SKM-1 treated with dmso at 0.1 percent for 144 hours (cell line): ENCODE measurements at regions not wholly inside any gene's neighbourhood (a gene's known extent, or its start where the extent isn't known, plus 50 kb on each side); places are given as distances from the start of the nearest gene placed in this dataset.
A peak's percentile ranks its signal among the peaks of the same experiment; 100 is the strongest.

ENCODE experiments used
- DNase-seq: peaks from one replicate; lab custom pipeline; 2025; ENCODE audit not compliant: unreplicated experiment; lab: John Stamatoyannopoulos, UW

DNA sequence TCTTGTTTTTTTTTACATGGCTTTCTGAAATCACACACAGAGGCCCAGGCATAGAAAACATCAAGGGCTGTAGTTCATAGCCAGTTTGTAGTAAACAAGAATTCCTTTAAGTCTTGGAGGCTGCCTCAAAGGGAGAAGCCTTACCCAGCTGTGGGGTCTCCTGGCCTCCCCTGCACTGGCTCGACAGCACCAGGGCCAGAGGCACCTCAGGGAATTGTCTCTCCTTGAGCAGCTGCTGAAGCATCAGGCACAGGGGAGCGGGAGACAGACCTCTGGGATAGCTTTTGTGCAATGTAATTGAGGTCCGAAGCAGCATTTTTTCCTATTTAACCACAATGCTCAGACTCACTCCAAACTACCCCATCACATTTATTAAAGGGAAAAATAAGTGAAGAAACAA, 209.1 kb downstream of the HRH4 start:
- no peak for DNase-seq

DNA sequence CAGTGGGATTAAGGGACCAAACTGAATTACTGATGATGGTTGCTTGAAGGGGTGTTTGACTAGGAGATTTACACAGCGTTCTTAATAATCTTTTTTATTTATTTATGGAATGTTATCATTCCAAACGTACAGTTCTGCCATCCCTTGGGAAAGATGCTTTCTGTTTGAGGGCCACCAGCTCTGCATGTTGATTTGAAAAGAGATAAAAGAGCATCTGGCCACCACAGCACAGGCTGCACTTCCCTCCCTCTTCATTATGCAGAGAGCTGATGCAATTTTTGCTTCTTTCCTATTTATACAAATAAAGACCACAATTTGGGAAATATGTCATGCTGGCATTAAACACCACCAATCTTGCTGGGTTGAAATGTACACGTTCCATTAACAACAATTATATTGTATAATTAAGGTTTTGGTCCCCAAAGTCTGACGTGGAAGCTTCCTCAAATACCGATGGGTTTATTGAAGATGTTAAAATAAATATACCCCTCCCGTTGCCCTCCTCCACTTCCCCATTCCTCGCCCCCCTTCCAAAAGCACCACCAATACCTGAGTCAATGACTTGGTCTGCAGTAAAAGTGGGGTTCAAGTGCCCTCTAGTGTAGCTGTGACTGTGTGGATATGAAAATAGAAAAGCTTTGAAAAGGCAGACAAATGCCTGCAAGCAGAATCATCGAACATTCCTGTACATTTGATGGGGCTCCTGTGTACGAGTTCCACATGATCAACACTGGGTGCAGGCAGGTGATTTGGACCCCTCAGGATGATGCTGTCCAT, 211.9 kb downstream of the HRH4 start:
- no peak for DNase-seq

DNA sequence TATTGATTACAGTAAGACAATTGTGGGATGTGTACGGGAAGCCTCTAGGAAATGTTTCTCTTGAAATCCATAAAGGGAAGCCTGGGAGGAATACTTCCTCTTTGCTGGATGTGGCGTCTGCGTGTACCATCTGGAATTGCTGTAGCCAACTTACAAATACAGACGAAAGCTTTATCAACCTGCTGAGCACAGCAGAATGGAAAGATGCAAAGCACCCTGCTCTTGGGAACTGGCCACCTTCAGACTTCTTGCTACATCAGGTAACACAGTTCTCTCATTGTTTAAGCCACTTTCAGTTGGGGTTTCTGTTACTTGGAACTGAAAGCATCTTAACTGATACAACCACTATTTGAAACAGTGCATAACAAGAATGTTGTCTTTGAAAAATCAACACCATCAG, 213.8 kb downstream of the HRH4 start:
- no peak for DNase-seq

DNA sequence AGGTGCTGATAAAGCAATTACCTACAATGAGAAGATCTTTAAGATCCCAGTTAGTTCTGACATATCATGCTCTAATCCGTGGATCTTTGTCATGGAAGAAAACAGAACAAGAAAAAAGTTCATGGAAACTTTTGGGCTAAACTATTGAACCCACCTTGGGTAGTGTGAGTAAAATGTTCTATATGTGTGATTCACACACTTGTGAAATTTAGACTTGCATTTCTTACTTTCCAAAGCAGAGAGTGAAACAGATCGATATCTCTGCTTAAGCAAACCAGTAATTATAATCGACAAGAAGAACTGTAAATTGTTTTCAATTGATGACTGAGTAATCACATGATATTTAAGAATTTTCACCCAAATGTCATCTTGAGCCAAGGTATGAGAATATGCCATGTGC, 214.2 kb downstream of the HRH4 start:
- DNase-seq: no peak

DNA sequence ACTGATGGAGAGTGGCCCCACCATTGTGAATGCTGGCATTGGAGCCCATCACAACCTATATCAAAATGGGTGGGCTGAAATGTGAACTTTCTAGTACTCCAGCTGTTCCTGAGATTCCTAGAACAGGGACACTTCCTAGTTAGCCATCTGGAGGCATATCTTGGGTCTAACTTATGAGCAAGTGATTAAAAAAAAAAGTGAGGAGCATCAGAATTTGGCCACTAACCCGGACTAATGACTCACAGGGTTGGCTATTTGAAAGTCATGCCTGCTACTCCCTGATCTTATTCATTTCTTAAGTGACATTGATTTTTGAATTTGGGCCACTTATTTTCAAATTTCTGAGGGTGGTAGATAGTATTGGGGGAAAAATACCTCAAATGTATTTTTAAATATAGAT, 216.6 kb downstream of the HRH4 start:
- DNase-seq: no peak

DNA sequence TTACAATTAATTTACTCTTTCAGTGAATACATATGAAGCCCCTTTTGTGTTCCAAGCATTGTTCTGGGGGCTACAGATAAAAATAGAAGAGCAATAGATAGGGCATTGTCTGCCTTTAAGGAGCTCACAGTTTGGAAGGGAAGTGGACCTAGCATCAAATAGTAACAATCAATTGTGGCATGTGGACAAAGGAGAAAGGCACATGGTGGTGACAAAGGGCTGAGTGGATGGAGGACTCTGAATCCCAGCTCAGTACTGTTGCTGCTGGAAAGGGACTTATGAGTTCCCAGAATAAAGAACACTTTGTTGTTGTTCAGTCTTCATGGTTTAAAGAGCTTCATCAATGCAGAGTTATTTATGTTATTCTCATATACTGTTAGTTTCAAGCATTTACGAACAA, 217.7 kb downstream of the HRH4 start:
- no peak for DNase-seq

DNA sequence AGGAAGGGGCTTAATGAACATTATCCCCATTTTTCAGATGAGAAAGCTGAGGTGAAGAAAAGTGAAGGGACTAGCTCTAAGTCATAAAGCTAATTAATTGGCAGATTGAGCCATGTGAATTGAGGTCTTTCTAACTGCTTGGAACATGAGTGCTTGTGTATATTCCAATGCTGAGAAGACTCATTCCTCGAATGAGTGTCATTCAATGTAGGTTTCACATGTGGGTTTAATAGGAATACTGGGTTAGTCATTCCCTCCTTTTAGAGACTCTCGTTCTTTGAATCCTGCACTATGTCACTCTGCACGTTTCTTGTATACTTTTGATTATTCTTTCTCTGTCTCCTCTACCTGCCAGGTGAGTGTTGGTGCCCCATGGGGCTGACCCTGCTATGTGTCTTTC, 218.2 kb downstream of the HRH4 start:
- DNase-seq: no peak

DNA sequence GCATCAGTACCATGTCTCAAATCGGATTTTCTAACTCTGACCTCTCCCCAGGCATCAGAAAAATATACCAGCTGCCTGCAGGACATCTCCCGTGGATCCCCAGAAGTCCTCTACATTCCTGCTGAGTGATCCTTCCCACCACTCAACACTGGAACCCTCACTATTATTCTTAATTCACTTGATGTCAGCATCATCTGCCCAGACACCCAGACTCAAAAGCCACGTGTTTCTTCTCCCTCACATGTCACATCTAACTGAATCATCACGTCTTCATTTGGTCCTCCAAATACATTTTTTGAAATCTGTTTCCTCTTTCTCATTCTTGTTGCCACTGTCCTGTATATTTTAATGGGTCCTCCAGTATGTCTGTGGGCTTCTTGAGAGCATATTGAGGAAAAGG, 218.6 kb downstream of the HRH4 start:
- DNase-seq: no peak

DNA sequence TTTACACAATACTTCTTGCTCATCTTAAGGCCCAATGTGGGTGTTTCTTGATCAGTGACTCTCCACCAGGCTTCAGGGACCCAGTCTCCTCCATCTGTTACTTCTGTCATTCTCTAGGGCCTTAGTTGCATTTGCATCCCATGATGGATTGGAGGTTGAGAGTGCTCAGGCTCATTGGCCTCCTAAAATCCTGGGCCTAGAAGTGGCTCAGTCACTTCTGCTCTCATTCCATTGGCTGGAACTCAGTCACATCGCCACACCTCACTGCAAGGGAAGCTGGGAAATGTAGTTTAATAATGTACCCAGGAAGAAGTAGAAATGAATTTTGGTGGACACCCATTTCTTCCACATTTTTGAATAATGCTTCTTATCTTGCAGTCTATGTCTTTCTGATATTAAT, 223.5 kb downstream of the HRH4 start:
- DNase-seq: no peak

DNA sequence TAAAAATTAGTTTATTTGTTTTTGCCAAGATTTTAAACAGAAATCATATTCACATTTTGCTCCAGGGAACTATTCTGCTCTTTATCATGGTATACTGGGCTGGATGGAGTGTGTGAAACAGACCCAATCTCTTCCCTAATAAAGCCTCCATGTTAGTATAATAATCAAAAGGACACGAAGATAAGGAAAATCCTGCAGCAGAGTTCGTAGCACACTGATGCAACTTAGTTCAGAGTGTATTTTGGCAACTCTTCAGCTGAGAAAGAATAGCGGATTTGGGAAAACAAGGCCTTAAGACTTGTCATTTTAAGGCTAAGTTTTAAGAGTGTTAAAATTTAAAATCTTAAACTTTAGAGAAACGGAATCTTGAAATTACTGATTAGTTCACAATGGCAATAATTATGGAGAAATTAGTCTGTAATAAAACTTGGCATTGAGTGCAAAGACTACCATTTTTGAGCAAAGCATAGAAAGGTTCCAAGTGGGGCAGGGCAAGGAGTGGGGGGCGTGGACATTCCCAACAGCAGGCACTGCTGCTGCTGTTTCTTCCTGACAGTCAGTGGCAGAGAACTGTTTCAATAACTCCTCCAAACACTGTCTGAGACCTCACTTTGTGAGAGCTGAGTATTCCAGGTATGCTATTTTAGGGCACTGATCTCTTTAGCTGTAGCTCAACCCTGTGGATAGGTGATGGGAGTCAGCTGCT, 225.0 kb downstream of the HRH4 start:
- no peak for DNase-seq

DNA sequence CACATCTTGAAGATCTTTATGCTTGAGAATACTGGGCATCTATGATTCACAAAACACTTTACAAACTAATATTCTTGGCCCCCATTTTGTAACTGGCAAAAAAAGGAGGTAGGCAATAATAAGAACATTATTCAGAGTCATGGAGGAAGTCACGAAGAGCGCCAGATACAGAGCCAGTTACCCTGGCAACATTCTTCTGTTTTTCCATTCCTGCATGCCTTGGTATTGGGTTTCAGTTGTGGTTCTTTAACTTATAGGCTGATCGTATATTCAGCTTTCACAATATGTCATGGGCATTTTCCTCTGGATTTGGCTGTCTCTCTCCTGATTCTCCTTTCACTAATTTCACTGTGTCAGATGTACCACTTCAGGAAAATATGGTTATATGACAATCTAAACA, 234.7 kb downstream of the HRH4 start:
- no peak for DNase-seq

DNA sequence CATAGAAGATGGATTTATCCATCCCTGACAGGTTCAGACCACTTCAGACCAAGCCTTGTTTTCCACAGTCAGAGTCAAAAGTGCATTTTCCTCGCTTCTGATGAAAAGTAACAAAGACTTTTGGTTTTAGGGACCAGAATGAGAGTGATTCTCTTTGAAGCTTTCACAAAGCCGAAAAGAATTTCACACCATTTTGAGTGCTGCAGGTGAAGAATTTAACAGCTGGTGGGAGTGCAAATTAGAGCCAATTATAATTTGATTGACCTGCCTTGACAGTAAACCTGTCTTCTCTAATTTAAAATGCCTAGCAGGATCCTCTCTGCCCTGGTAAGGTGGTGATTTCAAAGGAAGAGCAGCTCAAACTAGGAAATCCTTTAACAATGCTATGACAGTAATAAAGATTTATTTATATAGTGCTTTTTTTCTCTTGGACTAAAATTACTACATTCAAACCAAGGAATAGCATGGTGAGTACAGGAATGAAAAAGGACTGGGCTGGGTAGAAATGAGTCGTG, 241.6 kb downstream of the HRH4 start:
- no peak for DNase-seq

DNA sequence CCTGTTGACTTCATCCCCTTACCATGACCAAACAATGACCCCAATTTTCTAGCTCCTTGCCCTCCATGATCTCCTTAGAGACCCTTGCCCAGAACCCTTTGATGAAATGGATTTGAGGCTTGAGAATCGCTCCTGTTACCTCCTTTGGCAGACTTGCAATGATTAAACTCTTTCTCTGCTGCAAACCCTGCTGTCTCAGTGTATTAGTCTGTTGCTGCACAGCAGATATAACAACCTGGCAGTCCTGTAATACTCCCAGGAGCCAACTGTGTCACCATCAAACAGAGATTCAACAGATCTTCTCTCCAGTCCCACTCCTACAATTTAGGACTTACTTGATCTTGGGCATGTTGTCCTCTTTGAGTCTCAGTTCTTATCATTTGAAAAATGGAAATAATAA, 242.9 kb downstream of the HRH4 start:
- no peak for DNase-seq

DNA sequence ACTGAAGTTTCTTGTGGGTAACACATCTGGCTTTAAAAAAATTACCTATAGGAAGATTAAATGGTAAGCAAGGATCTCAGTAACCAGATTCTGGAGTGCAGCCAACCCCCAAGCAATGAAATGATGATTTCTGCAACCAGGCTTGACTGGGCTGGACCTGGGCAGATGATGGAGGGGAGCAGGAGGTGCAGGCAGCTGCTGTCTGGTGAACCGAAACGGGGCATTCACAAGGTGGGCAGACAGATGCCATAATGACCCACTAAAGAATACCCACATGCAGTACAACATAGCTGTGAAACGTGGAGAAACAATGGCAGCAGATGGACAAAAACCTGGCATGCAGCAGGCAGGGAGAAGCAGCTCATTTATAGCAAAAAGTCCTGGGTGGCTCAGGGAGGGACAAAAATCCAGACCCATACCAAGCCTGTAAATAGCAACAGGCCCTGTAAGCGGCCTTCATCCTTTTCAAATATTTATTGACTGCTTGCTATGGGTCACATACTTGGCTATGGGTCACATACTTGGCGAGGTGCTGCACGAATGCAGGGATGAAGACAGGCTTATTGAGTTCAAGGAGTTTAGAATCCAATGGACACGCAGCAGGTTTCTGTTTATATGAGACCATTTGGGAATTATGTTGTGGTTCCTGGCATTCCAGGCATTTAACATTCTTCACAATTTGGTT, 244.7 kb downstream of the HRH4 start:
- no peak for DNase-seq

DNA sequence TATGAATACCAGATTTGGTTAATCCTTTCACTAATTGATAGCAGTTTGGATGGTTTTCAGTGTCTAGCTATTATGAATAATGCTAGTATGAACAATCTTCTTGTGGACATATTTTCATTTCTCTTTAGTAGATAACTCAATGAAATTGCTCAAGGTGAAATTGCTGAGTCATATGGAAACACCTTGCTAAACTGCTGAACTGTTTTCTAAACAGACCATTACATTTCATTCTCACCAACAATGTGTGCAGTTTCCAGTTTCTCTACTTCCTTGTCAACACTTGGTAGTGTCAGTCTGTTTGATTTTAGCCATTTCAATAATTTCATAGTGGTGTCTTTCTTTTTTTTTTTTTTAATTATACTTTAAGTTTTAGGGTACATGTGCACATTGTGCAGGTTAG, 250.0 kb downstream of the HRH4 start:
- DNase-seq: no peak

DNA sequence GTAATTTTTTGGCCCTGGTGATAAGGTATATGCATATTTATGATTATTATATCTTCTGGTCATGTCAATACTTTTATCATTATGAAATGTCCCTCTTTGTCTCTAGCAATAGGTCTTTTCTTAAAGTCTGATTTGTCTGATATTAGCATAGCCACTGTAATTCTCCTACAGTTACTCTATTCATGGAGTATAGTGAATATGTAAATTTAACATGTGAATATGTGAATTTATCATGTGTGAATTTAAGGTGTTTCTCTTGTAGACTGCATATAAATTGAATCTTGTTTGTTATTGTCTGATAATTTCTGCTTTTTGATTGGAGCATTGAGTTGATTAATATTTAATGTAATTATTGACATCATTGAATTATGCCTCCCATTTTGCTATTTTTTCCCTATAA, 259.4 kb downstream of the HRH4 start:
- no peak for DNase-seq

DNA sequence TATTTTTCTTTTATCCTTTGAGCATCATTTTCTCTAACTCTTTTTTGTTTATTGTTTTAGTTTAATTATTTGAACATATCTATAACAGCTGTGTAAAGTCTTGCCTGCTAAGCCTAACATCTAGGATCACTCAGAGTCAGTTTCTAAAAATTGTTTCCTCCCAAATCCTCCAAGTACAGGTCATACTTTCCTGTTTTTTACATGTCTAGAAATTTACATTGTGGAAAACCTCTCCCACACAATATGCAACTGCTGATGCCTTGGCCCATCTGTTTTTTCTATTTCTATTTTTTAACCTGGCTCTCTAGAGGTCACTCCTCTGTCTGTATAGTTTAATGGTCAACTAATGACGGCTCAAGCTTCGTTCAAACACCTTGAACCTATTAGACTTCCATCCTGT, 261.0 kb downstream of the HRH4 start:
- no peak for DNase-seq

DNA sequence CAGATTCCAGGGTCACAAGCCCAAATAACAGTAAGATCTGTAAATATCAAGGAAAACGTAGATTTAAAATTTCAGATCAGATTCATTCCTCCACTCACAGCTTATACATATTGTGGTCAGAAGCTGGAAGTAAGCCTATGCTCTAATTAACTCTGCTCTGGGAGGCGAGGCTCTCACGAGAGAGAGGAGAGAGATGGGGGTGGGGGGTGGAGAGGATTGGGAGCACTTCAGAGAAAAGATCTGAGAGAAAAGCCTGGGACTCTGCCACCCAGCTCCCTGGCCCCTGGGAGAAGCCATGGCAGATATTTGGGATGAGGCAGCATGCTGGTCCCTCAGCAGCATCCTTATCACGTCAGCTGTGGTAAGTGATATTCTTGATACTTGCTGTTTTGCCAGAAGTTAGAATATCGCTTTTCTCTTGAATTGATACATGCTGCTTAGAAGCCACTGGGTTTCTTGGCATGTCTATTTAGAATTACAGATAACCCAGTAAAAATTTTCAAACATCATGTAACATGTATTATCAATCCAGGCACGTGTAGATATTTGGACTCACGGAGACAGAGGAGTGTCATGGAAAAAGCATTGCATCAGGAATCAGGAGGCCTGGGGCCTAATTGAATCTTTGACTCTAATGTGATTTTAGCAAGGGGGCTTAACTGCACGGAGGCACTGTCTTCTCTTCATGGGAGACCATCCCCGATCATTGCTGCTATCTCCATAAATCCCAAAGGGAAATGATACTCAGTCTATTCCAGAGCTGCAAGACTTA, 265.4 kb downstream of the HRH4 start:
- no peak for DNase-seq

DNA sequence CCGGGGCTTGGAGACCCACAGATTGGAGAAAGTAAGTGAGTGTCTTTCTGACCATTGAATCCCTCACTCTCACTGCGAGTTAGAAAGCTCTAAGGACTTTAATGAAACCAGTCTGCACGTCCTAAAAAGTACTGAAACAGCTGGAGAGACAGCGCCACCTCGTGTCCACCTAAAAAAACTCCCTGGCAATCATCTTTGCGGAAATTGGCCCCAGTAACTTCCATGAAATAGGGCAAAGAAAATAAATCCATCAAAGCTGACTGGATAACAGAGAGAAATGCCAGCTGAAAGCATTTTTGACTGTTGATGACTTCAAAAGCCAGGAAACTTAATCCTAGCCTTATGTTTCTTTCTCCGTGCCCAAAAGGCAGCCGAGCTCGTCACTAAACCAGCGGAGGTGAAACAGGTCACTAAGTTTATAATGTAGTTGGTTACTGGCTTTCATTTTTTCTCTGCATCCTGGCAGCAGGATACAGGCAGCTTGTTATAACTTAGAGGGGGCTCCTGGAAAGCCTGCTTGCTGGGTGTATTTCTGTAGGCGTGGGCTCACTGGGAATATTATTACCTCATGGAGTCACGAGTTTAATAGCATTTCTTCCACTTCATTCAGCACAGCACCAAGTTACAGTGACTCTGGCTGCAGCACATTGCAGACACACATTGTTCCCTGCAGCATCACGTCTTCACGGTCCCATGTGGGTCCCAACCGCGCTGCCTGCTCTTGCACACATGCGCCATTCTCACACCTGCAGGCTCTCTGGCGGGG, 266.5 kb downstream of the HRH4 start:
- peak; percentile 72 for DNase-seq

DNA sequence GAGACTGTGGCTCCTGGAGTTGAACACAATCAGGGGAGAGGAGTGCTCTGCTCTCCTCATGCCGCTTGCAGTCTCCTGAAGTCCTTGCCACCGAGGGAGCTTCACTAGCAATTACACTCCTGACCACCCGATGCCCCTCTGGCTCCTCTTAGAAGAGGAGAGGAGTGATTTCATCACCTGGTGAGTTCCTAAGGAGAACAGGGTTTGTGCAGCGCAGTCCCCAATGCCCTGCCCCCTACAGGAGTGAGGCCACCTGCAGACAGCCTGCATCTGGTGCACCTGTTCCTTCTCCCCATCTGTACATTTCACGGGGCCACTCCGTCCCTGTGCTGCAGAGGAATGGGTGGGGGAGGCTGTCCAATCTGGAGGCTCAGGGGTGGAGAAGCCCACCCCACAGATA, 267.2 kb downstream of the HRH4 start:
- DNase-seq: no peak

DNA sequence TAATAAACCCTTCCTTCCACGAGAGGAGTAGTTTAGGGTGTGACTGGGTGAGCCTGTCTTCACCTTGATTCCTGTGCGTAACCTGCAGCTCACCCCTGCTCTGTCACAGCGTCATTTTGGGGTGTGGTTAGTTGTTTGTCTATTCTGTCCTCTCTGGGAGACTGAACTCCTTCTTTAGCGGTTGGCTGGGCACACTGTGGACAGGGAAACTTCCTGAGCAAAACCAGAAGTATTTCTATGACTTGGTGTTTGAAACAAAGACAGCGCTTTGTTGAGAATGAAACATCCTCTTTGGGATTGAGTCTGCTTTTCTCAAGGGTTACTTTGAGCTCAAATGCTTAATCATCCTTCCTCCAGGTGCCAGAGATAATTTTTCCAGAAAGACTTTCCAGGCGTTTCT, 270.7 kb downstream of the HRH4 start:
- DNase-seq: no peak
